HepG2 (cell line): ENCODE measurements at regions not wholly inside any gene's neighbourhood (a gene's known extent, or its start where the extent isn't known, plus 50 kb on each side); places are given as distances from the start of the nearest gene placed in this dataset.

Experiments
- ATF5 ChIP-seq: sonication (generic); formaldehyde crosslinking; IDR thresholded peaks from 2 replicates; pipeline ENCODE4 v1.4.0; 2020; ENCODE audit warnings: mild to moderate bottlenecking, low read depth, missing genetic modification reagents
- ELF4 ChIP-seq: sonication (generic); formaldehyde crosslinking; IDR thresholded peaks from 2 replicates; pipeline ENCODE4 v1.5.0; 2020; ENCODE audit warnings: missing genetic modification reagents, mild to moderate bottlenecking, moderate library complexity, borderline replicate concordance
- FLYWCH1 ChIP-seq: sonication (generic); formaldehyde crosslinking; IDR thresholded peaks from 2 replicates; pipeline ENCODE4 v1.8.1; 2023; ENCODE audit warnings: mild to moderate bottlenecking, missing genetic modification reagents
- FOXK2 ChIP-seq: fragments of 450-650 bp; IDR thresholded peaks from 2 replicates; pipeline ENCODE4 v1.6.1; 2016
- GATAD2A ChIP-seq: IDR thresholded peaks from 2 replicates; pipeline ENCODE4 v1.6.1; 2016
- GTF3A ChIP-seq: sonication (generic); formaldehyde crosslinking; conservative IDR thresholded peaks from 2 replicates; pipeline ENCODE4 v1.4.0; 2020; ENCODE audit warnings: mild to moderate bottlenecking, missing genetic modification reagents
- HDAC6 ChIP-seq: fragments of 200-600 bp; sonication (generic); IDR thresholded peaks from 2 replicates; pipeline ENCODE4 v1.7.0; 2017; ENCODE audit warnings: mild to moderate bottlenecking, antibody characterized with exemption, low read length, low read depth
- HNRNPL ChIP-seq: fragments of 200-400 bp; formaldehyde crosslinking; IDR thresholded peaks from 2 replicates; pipeline ENCODE4 v1.6.1; 2017; ENCODE audit warnings: mild to moderate bottlenecking, low read depth, low read length
- IKZF4 ChIP-seq: sonication (generic); formaldehyde crosslinking; IDR thresholded peaks from 2 replicates; pipeline ENCODE4 v1.5.1; 2020; ENCODE audit warnings: borderline replicate concordance, mild to moderate bottlenecking, low read depth, missing genetic modification reagents; ENCODE audit errors: not compliant biosample characterization
- KDM3A ChIP-seq: IDR thresholded peaks from 2 replicates; pipeline ENCODE4 v1.6.1; 2018; ENCODE audit warnings: low read depth, missing compliant biosample characterization
- MAFK ChIP-seq, 2 experiments: IDR thresholded peaks in 1 of 2; conservative IDR thresholded peaks in 1 of 2; 2 replicates each; pipeline ENCODE4 v1.6.1; 2011; ENCODE audit warnings: improper control_type of control experiment in 2 of 2, low read length in 2 of 2
- NCOA1 ChIP-seq: sonication (generic); formaldehyde crosslinking; IDR thresholded peaks from 2 replicates; pipeline ENCODE4 v1.9.0; 2021; ENCODE audit warnings: missing genetic modification reagents
- NRL ChIP-seq: sonication (generic); formaldehyde crosslinking; IDR thresholded peaks from 2 replicates; pipeline ENCODE4 v1.5.0; 2020; ENCODE audit warnings: missing genetic modification reagents, mild to moderate bottlenecking, moderate library complexity, borderline replicate concordance
- SIX4 ChIP-seq: sonication (generic); formaldehyde crosslinking; IDR thresholded peaks from 2 replicates; pipeline ENCODE4 v1.4.0; 2020; ENCODE audit warnings: missing genetic modification reagents
- SNAPC5 ChIP-seq: sonication (generic); formaldehyde crosslinking; IDR thresholded peaks from 2 replicates; pipeline ENCODE4 v1.8.1; 2023; ENCODE audit warnings: mild to moderate bottlenecking, missing genetic modification reagents, borderline replicate concordance
- SP140L ChIP-seq: sonication (generic); formaldehyde crosslinking; IDR thresholded peaks from 2 replicates; pipeline ENCODE4 v1.4.0; 2020; ENCODE audit warnings: missing genetic modification reagents, borderline replicate concordance
- TBX2 ChIP-seq: sonication (generic); formaldehyde crosslinking; IDR thresholded peaks from 2 replicates; pipeline ENCODE4 v1.5.0; 2020; ENCODE audit warnings: missing genetic modification reagents, mild to moderate bottlenecking, borderline replicate concordance
- XBP1 ChIP-seq: sonication (generic); formaldehyde crosslinking; IDR thresholded peaks from 2 replicates; pipeline ENCODE4 v1.5.0; 2020; ENCODE audit warnings: missing genetic modification reagents
- ZBTB1 ChIP-seq: sonication (generic); formaldehyde crosslinking; IDR thresholded peaks from 2 replicates; pipeline ENCODE4 v1.4.0; 2020; ENCODE audit warnings: missing genetic modification reagents, borderline replicate concordance
- ZBTB43 ChIP-seq: sonication (generic); formaldehyde crosslinking; conservative IDR thresholded peaks from 2 replicates; pipeline ENCODE4 v1.4.0; 2020; ENCODE audit warnings: missing genetic modification reagents
- ZFP62 ChIP-seq: sonication (generic); formaldehyde crosslinking; IDR thresholded peaks from 2 replicates; pipeline ENCODE4 v1.4.0; 2020; ENCODE audit warnings: missing genetic modification reagents
- ZNF18 ChIP-seq: sonication (generic); formaldehyde crosslinking; IDR thresholded peaks from 2 replicates; pipeline ENCODE4 v1.8.0; 2022; ENCODE audit warnings: mild to moderate bottlenecking, missing genetic modification reagents; ENCODE audit not compliant: insufficient replicate concordance
- ZNF24 ChIP-seq: fragments of 450-650 bp; IDR thresholded peaks from 2 replicates; pipeline ENCODE4 v1.6.1; 2017; ENCODE audit warnings: antibody characterized with exemption, mild to moderate bottlenecking
- ZNF441 ChIP-seq: sonication (generic); formaldehyde crosslinking; IDR thresholded peaks from 2 replicates; pipeline ENCODE4 v1.7.0; 2021; ENCODE audit warnings: missing genetic modification reagents, borderline replicate concordance
- ZNF7 ChIP-seq: IDR thresholded peaks from 2 replicates; pipeline ENCODE4 v1.6.1; 2016; ENCODE audit warnings: missing biosample characterization, missing genetic modification reagents
- TF ChIP-seq, protein P1 (sequence below): sonication (generic); formaldehyde crosslinking; IDR thresholded peaks from 2 replicates; pipeline ENCODE4 v1.8.0; 2022; ENCODE audit warnings: mild to moderate bottlenecking, missing genetic modification reagents, borderline replicate concordance

GRCh38 chr19:37317403-37318209 is 53.3 kb upstream of the ZNF527 start (continued):
- no peak for TF ChIP-seq ZBTB43 (CRISPR knock-in tag)
- no peak for TF ChIP-seq FLYWCH1 (CRISPR knock-in tag)
- no peak for TF ChIP-seq SP140L (CRISPR knock-in tag)
- 0 out of 2 replicates have a peak, but pooled peaks have one; percentile 7 for TF ChIP-seq ZNF7 (CRISPR knock-in tag)
- 0 out of 2 replicates have a peak, but pooled peaks have one; percentile 74 for TF ChIP-seq NRL (CRISPR knock-in tag)
- no peak for TF ChIP-seq ZBTB1 (CRISPR knock-in tag)
- TF ChIP-seq ZNF24, result no peak
- no peak for TF ChIP-seq KDM3A (CRISPR knock-in tag)
- no peak for TF ChIP-seq XBP1
- TF ChIP-seq SIX4 (CRISPR knock-in tag), result no peak
- TF ChIP-seq SNAPC5 (CRISPR knock-in tag), result no peak
- no peak for TF ChIP-seq GTF3A
- no peak for TF ChIP-seq HNRNPL
- no peak for TF ChIP-seq IKZF4 (CRISPR knock-in tag)
- TF ChIP-seq NCOA1 (CRISPR knock-in tag), result no peak
- TF ChIP-seq ATF5, result 0 out of 2 replicates have a peak, but pooled peaks have one; percentile 58
- TF ChIP-seq GATAD2A (CRISPR knock-in tag), result peak; percentile 30
- TF ChIP-seq TBX2 (CRISPR knock-in tag), result no peak; the same call in 1 of the 2 replicates
- TF ChIP-seq MAFK (conservative IDR thresholded peaks at IDR 0.05 in 1 of 2, IDR thresholded peaks at IDR 0.05 in 1 of 2; ENCODE audit: low read length in 2 of 2), result no peak
- TF ChIP-seq, protein P1, sequence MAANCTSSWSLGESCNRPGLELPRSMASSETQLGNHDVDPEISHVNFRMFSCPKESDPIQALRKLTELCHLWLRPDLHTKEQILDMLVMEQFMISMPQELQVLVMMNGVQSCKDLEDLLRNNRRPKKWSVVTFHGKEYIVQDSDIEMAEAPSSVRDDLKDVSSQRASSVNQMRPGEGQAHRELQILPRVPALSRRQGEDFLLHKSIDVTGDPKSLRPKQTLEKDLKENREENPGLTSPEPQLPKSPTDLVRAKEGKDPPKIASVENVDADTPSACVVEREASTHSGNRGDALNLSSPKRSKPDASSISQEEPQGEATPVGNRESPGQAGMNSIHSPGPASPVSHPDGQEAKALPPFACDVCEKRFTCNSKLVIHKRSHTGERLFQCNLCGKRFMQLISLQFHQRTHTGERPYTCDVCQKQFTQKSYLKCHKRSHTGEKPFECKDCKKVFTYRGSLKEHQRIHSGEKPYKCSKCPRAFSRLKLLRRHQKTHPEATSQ (CRISPR knock-in tag), result 0 out of 2 replicates have a peak, but pooled peaks have one; percentile 69
- no peak for TF ChIP-seq HDAC6
- no peak for TF ChIP-seq FOXK2
- TF ChIP-seq ZFP62, result no peak
- no peak for TF ChIP-seq ZNF18
- TF ChIP-seq ZNF441 (CRISPR knock-in tag), result no peak
- no peak for TF ChIP-seq ELF4 (CRISPR knock-in tag)
